NCI-H2029 (cell line): ENCODE measurements at regions not wholly inside any gene's neighbourhood (a gene's known extent, or its start where the extent isn't known, plus 50 kb on each side); places are given as distances from the start of the nearest gene placed in this dataset.

ENCODE experiments used
- DNase-seq: peaks from one replicate; lab custom pipeline; 2025; lab: John Stamatoyannopoulos, UW

DNA sequence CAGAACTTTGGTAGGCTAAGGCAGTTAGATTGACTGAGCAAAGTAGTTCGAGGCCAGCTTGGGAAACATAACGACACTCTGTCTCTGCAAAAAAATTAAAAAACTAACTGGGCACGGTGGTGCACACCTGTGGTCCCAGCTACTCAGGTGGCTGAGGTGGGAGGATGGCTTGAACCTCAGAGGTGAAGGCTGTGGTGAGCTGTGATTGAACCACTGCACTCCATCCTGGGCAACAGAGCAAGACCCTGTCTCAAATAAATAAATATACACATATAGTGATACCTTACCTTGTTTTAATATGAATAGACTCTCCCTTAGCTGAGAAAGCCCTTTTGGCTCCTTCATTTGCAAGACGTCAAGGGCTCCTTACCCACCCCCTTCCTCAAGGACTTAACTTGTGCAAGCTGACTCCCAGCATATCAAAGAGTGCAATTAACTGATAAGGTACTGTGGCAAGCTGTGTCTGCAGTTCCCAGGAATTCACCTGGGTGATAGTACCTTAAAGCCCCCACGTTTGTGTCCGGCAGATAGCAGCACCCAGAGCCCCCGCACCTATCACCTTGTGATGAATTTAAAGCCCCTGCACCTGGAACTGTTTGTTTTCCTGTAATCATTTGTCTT lies 655.6 kb upstream of the GALNTL6 start:
- DNase-seq: no peak

- DNase-seq: no peak
Measured at GRCh38 chr4:171142639-171143038, 670.6 kb upstream of the GALNTL6 start.

- DNase-seq: no peak
Measured at GRCh38 chr4:171142045-171142444, 671.2 kb upstream of the GALNTL6 start.

DNA sequence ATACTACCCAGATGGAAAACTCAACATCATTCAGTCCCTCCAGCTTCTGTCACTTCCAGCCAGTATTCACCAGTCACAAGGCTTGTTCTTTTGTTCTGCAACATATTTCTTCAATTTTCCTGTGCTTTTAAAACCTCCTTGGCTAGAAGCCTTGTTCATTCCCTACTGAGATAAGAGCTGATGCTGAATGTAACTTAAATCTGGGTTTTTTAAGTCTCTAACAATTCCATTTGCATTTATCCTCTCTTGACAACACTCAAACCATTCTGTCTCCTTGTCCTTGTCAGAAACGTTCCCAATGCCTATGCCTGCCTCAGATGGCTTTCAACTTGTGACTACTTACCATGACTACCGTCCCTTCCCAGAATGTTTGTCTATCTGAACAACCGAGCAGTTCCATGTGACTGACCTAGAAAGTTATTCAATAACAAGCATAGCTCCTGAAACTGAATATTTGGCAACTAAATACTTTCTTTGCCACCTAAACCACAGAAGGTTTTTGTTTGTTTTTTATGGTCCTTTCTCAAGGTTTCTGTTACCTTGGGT lies 682.9 kb upstream of the GALNTL6 start:
- no peak for DNase-seq

DNA sequence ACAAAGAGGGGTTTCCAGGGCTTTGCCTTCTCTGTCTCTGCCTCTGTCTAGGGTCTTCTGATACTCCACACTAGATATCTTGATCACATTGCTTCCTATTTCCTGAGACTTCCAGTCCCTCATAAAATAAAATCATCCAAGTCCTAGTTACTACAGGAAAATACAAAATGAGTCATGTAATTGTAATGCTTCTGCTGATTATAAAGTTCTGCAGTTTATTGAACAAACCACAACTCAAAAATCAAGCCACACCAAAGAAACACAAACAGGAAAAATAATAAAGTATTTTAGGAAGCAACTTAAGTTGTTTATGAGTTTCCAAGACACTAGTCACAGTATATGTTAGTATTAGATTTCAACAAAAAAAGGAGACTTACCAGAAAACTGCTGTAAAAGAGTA lies 695.1 kb upstream of the GALNTL6 start:
- no peak for DNase-seq

DNA sequence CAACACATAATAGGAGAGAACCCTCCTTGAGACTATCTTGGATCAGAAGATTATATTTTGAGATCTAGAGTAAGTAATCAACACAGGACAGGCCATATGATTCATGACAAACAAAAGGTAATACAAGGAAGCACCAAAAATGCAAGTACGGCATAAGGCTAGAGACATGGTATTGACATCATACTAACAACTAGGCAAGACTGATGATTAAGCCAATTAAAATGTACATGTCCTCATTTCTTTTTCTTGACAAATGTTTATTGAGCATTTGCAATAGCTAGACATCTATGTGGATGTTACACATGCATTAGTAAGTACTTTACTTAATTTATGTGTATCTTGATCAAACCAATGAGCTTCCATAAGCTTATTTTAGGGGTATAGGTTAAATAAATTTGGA lies 695.7 kb upstream of the GALNTL6 start:
- DNase-seq: no peak

DNA sequence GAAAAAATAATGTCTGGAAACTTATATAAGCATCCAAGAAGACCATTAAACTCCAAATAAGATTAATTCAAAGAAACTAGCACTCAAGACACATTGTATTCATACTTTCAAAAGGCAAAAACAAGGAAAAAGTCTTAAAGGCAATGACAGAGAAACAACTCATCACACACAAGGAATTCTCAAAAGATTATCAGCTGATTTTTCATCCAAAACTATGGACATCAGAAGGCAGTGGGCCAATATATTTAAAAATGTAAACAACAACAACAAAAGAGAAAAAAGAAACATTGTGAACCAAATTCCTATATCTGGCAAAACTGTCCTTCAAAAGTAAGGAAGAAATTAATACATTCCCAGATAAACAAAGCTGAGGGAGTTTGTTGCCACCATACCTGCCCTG lies 711.4 kb upstream of the GALNTL6 start:
- DNase-seq: no peak

DNA sequence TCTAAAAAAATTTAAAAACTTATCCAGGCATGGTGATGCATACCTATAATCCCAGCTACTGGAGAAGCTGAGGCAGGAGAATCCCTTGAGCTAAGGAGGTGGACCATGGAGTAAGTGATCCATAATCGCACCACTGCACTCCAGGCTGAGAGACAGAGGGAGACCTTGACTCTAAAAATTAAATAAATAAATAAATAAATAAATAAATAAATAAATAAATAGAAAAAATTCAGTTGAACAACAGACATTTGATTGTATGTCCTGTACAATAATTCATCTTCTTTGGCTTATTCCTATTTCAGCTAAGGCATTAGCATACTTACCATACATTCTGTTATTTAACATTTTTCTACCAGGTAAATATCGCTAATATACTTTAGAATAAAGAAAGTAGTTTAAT lies 726.1 kb upstream of the GALNTL6 start:
- DNase-seq: no peak

- DNase-seq: no peak
Measured at GRCh38 chr4:171067422-171067821, 745.8 kb upstream of the GALNTL6 start.

- no peak for DNase-seq
Measured at GRCh38 chr4:171049380-171049779, 763.8 kb upstream of the GALNTL6 start.

- no peak for DNase-seq
Measured at GRCh38 chr4:171042989-171043524, 770.1 kb upstream of the GALNTL6 start.

GRCh38 chr4:171035909-171036308 lies 777.3 kb upstream of the GALNTL6 start:
- DNase-seq: no peak

- DNase-seq: no peak
Measured at GRCh38 chr4:171031338-171031737, 781.9 kb upstream of the GALNTL6 start.

- no peak for DNase-seq
Measured at GRCh38 chr4:171025776-171026175, 787.4 kb upstream of the GALNTL6 start.

GRCh38 chr4:171025343-171025742 lies 787.9 kb upstream of the GALNTL6 start:
- no peak for DNase-seq

GRCh38 chr4:171024720-171025303 lies 788.4 kb upstream of the GALNTL6 start:
- DNase-seq: no peak

DNA sequence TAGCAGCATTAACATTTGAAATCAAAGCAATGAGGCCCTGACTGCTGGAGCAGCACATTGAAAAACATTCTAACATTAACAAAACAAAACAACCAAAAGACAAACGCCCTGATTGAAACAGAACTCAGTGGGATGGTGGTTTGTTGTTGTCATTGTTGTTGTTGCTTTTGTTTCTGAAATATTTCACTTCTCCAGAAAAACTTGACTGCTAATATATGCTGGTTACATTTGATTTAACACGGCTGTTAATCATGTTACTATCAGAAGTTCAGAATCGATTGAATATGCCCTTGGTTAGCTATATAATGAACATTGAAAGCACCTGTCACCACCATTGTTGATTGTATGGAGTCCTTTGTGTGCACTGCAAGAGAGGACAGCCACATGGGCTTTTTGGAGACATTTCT lies 790.4 kb upstream of the GALNTL6 start:
- DNase-seq: no peak

- no peak for DNase-seq
Measured at GRCh38 chr4:171017593-171017992, 795.6 kb upstream of the GALNTL6 start.

DNA sequence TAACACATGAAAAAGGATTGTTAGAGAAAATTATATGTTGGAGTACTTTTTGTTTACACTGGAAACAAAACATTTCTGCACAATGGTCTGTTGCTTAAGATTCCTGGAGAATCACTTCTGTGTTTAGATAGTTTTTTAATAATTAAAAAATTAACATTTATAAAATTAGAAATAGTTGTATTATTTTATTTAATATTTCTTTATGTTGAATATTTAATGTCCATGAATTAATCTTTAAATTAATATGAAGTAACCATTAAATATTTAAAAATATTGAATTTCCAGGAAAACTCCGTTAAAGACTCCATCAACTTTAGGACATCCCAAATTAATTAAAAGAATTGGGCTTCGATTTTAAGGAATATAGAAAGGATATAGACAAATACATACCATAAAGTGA lies 797.1 kb upstream of the GALNTL6 start:
- DNase-seq: no peak

DNA sequence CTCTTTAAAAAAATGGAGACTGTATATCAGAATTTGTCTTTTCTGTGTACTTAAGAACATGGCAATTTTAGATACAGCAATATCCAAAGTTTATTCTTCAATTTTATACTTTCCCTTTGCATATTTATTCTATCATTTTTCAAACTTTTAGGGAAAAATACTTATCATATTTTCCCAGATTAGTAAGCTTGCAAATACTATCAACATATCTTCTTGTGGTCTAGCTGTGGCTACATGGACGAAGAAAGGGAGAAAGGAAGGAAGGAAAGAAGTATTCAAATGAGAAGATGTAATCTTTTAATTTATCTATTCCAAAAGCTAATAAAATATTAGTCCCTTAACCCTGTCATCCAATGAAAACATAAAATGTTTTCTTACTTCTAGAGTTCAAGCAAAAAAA lies 797.8 kb upstream of the GALNTL6 start:
- no peak for DNase-seq

DNA sequence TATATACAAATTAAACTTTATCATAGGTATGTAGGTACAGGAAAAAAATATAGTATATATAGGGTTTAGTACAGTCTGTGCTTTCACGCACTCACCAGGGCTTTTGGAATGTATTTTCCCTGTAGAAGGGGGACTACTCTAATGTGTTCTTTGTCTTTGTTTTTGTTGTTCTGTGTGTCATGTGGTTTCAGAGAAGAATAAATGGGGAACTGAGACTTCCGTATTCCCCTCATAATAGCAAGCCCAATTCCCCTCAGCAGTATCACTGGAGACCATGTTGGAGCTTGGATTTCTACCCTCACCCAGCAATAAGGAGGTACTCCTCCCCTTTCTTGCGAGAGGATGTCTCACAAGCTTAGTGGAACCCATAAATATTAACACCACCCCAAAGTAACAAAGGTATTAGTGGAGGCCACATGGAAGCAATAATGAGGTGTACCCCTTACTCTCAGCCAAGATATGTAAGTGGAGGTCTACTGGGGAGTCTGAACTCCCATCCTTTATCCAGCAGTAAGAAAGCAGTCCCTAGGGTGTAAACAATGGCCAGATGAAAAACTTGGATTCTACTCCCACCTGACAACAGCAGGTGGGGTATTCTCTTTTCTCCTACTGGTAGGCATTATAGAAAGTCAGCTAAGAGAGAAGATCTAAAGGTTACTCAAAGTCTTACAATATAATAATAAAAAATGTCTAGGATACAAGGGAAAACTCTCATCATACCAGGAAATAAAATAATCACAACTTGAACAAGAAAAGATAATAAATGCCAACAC lies 805.4 kb upstream of the GALNTL6 start:
- DNase-seq: no peak

- DNase-seq: no peak
Measured at GRCh38 chr4:171002246-171002645, 811.0 kb upstream of the GALNTL6 start.
